Endothelial cell of umbilical vein (primary cell): ENCODE measurements at regions not wholly inside any gene's neighbourhood (a gene's known extent, or its start where the extent isn't known, plus 50 kb on each side); places are given as distances from the start of the nearest gene placed in this dataset.

Experiments used
- BruUV-seq: library from RNA; stranded (reverse); fragments of 400-500 nt; replicated peaks from 2 replicates; lab custom pipeline; 2021; lab: Mats Ljungman, UMichigan
- CTCF ChIA-PET: fragments of 300-600, 350-600 bp; sonication (Branson Sonifier 250); formaldehyde crosslinking; loops from one replicate; lab custom pipeline; 2021; ENCODE audit warnings: antibody characterized with exemption, inconsistent platforms; lab: Charles Lee
- POLR2A ChIA-PET: fragments of 300-600, 350-600 bp; sonication (Branson Sonifier 250); formaldehyde crosslinking; loops from one replicate; lab custom pipeline; 2021; ENCODE audit warnings: antibody characterized with exemption, inconsistent platforms; lab: Charles Lee
- DNase-seq: peaks from one replicate; pipeline ENCODE4 v3.0.0-alpha.2; 2011; ENCODE audit warnings: low read depth, low spot score
- FAIRE-seq: peaks from 2 replicates; lab custom pipeline; 2011; peaks lifted over from hg19 to GRCh38; lab: Jason Lieb, UNC
- H2AFZ ChIP-seq: 2 replicates; pipeline ENCODE4 v1.6.0; 2012; ENCODE audit warnings: low read depth, low read length, control low read depth, inconsistent platforms
- H3K27ac ChIP-seq: 2 replicates; pipeline ENCODE4 v1.5.1; 2011; ENCODE audit warnings: low read depth, mild to moderate bottlenecking, control low read depth, low read length, moderate library complexity; ENCODE audit not compliant: insufficient read depth
- H3K27me3 ChIP-seq, 2 experiments: 2 replicates each; pipeline versions ENCODE4 v1.6.0 to v1.6.1; 2011; ENCODE audit warnings: low read length in 2 of 2, mixed read lengths in 1 of 2; ENCODE audit not compliant: control insufficient read depth in 2 of 2, insufficient read depth in 2 of 2
- H3K36me3 ChIP-seq, 2 experiments: 2 replicates in 1 of 2; 3 replicates in 1 of 2; pipeline ENCODE4 v1.5.1; 2011; ENCODE audit warnings: low read length in 2 of 2, mild to moderate bottlenecking in 1 of 2, moderate library complexity in 1 of 2; ENCODE audit not compliant: control insufficient read depth in 2 of 2, insufficient read depth in 2 of 2; ENCODE audit errors: extremely low read depth in 1 of 2
- H3K4me1 ChIP-seq: 3 replicates; pipeline ENCODE4 v1.5.1; 2011; ENCODE audit warnings: mild to moderate bottlenecking, low read length; ENCODE audit not compliant: control insufficient read depth, insufficient read depth; ENCODE audit errors: extremely low read depth
- H3K4me2 ChIP-seq: 2 replicates; pipeline ENCODE4 v1.6.1; 2011; ENCODE audit warnings: low read length, control low read depth, mixed read lengths; ENCODE audit not compliant: insufficient read depth
- H3K4me3 ChIP-seq, 3 experiments: fragments of 200-600 bp in 1 of 3; sonication (generic), shearing (Covaris generic) in 1 of 3; replicated peaks in 1 of 3; 2 replicates each; pipeline ENCODE4 v1.5.1; 2011 to 2016; ENCODE audit warnings: control low read depth in 3 of 3, low read length in 3 of 3, mild to moderate bottlenecking in 2 of 3, inconsistent platforms in 1 of 3, low read depth in 1 of 3, moderate library complexity in 1 of 3; ENCODE audit not compliant: insufficient read depth in 1 of 3
- H3K79me2 ChIP-seq: 2 replicates; pipeline ENCODE4 v1.6.0; 2012; ENCODE audit warnings: low read length, inconsistent platforms; ENCODE audit not compliant: control insufficient read depth, insufficient read depth
- H3K9ac ChIP-seq: replicated peaks from 2 replicates; pipeline ENCODE3; 2011; ENCODE audit warnings: low read length, control low read depth; ENCODE audit not compliant: insufficient read depth; ENCODE audit errors: extremely low read depth
- H3K9me1 ChIP-seq: replicated peaks from 3 replicates; pipeline ENCODE4 v1.6.0; 2011; ENCODE audit warnings: mild to moderate bottlenecking, low read length; ENCODE audit not compliant: control insufficient read depth, insufficient read depth; ENCODE audit errors: extremely low read depth
- H3K9me3 ChIP-seq: replicated peaks from 2 replicates; pipeline ENCODE4 v1.5.1; 2012; ENCODE audit warnings: low read length, inconsistent platforms; ENCODE audit not compliant: control insufficient read depth, insufficient read depth
- H4K20me1 ChIP-seq: replicated peaks from 2 replicates; pipeline ENCODE3; 2011; ENCODE audit warnings: mild to moderate bottlenecking, low read length; ENCODE audit not compliant: control insufficient read depth, insufficient read depth; ENCODE audit errors: extremely low read depth
- FOS ChIP-seq: IDR thresholded peaks from 2 replicates; pipeline ENCODE4 v1.6.1; 2011; ENCODE audit warnings: mild to moderate bottlenecking, low read length, moderate library complexity, borderline replicate concordance; ENCODE audit not compliant: insufficient read depth
- MYC ChIP-seq: IDR thresholded peaks from one replicate; pipeline ENCODE4 v1.6.1; 2011; ENCODE audit warnings: mild to moderate bottlenecking, low read depth, low read length
- dilution Hi-C: fragments of 300-500 bp; cut with MboI; formaldehyde crosslinking; loops from one replicate; pipeline ENCODE4 v1.15.0; 2019; ENCODE audit warnings: low sequenced_read_pairs; ENCODE audit not compliant: extremely low pct_ligation_motif_present
- intact Hi-C: fragments of 100-400 bp; cut with micrococcal nuclease; formaldehyde crosslinking; loops from one replicate; pipeline ENCODE4 v1.10.0; 2022

DNA sequence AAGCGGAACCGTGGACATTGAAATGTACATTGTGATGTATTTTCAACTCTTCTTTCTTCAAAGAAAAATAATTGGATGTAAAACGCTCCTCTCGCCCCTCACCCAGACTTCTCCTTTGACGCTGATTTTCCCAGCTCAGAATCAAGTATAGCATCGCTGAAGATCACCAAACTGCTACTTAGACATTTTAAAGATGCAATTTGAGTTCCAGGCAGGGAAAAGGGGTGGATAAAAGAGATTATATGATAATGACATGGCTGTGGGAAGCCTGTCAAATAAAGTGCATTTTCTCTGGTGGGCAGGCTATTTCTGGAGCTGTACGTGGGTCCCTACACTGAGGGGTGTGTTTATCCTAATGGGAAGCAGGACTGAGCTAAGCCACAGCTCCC is 240.4 kb downstream of the CDC5L start:
- Histone ChIP-seq H3K27ac (no peak overlapping the region), H3K36me3 (no peaks in the 10 kb centered on the region), H3K27me3 (peaks cover 3 to 4% of the 10 kb centered on the region in 2 experiments), H3K4me3 (no peak overlapping the region), H3K9me1 (no peaks in the 10 kb centered on the region), H2AFZ (no peak overlapping the region), H3K9me3 (no peaks in the 10 kb centered on the region), H3K4me2 (no peak overlapping the region), H4K20me1 (no peaks in the 10 kb centered on the region), H3K9ac (no peak overlapping the region), H3K79me2 (no peaks in the 10 kb centered on the region), H3K4me1 (no peaks in the 10 kb centered on the region)
- BruUV-seq: no TSS peak
- dilution Hi-C loops (no loop called here), intact Hi-C loops (no loop called here)
- FAIRE-seq: no peak
- POLR2A ChIA-PET: no interaction called here
- no peak for TF ChIP-seq FOS
- no peak for DNase-seq
- CTCF ChIA-PET: interaction anchor here (1.3 to 5.5 kb wide), 3 partner anchors 28 to 1295 kb away, joined by 3 to 81 read pairs (median 66); no protein-coding TSS in a partner anchor

DNA sequence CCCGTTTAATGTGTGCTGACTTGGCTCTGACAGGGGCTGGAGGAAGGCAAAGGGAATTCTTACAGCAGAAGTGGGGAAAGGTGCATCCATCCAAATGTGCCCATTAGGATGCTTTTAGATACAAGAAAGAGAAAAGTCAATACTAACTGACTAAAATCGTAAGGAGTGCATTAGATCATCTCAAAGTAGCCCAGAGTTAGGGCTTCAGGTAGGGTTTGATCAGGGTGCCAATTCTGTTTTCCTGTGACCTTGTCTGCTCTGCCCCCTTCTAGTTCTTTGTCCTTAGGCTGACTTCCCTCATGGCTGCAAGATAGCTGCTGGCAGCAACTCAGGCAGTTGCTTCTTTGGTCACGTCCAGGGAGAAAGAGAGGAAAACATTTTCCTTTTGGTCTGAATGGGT is 240.8 kb downstream of the CDC5L start:
- H3K4me2 ChIP-seq: no peak overlapping the region
- BruUV-seq: no TSS peak
- no peaks in the 10 kb centered on the region for H3K36me3 ChIP-seq
- no peaks in the 10 kb centered on the region for H3K4me1 ChIP-seq
- intact Hi-C loops (no loop called here), dilution Hi-C loops (no loop called here)
- TF ChIP-seq MYC: no peak
- no peaks in the 10 kb centered on the region for H4K20me1 ChIP-seq
- H3K9ac ChIP-seq: no peak overlapping the region
- H3K79me2 ChIP-seq: no peaks in the 10 kb centered on the region
- FAIRE-seq (no peak), DNase-seq (no peak)
- CTCF ChIA-PET: interaction anchor here (4.9 to 5.5 kb wide), 2 partner anchors 152 to 1295 kb away, joined by 66 to 81 read pairs; no protein-coding TSS in a partner anchor
- H3K9me1 ChIP-seq: no peaks in the 10 kb centered on the region
- no peak overlapping the region for H3K4me3 ChIP-seq
- H2AFZ ChIP-seq: no peak overlapping the region
- H3K27ac ChIP-seq: no peak overlapping the region
- H3K9me3 ChIP-seq: no peaks in the 10 kb centered on the region
- POLR2A ChIA-PET: no interaction called here
- peaks cover 3 to 4% of the 10 kb centered on the region in 2 experiments for H3K27me3 ChIP-seq
